GM12873 (cell line): ENCODE measurements at regions not wholly inside any gene's neighbourhood (a gene's known extent, or its start where the extent isn't known, plus 50 kb on each side); places are given as distances from the start of the nearest gene placed in this dataset.

Experiments
- CTCF ChIP-seq: IDR thresholded peaks from 2 replicates; pipeline ENCODE4 v1.5.1; 2012; ENCODE audit warnings: low read depth, mild to moderate bottlenecking, moderate library complexity, low read length, control low read depth; ENCODE audit not compliant: insufficient read depth; ENCODE audit errors: missing control alignments

GRCh38 chr9:17083258-17083657 lies 51.6 kb upstream of the CNTLN start:
- TF ChIP-seq CTCF, result no peak

- TF ChIP-seq CTCF, result no peak
Observed at GRCh38 chr9:17082343-17083064, 52.3 kb upstream of the CNTLN start.

DNA sequence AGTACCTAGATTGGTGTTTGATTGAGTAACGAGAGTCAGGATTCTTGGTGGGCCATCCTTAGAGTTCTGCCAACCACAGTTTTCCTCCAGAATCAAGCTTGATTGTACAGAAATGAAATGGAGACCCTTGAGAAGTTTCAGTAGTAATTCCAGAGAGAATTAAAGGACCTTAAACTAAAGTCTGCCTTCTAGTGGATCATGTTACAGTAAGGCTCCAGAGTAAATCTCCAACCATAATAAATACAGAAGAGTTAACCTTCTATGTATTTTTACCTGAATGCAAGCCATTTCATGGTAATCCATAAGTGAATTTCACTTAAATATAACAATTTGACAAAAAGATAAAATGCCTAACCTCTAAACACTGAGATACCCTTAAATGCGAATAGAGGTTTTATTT lies 53.0 kb upstream of the CNTLN start:
- no peak for TF ChIP-seq CTCF

- no peak for TF ChIP-seq CTCF
Observed at GRCh38 chr9:17081351-17081750, 53.5 kb upstream of the CNTLN start.

- TF ChIP-seq CTCF, result no peak
Observed at GRCh38 chr9:17075758-17076485, 58.9 kb upstream of the CNTLN start.

DNA sequence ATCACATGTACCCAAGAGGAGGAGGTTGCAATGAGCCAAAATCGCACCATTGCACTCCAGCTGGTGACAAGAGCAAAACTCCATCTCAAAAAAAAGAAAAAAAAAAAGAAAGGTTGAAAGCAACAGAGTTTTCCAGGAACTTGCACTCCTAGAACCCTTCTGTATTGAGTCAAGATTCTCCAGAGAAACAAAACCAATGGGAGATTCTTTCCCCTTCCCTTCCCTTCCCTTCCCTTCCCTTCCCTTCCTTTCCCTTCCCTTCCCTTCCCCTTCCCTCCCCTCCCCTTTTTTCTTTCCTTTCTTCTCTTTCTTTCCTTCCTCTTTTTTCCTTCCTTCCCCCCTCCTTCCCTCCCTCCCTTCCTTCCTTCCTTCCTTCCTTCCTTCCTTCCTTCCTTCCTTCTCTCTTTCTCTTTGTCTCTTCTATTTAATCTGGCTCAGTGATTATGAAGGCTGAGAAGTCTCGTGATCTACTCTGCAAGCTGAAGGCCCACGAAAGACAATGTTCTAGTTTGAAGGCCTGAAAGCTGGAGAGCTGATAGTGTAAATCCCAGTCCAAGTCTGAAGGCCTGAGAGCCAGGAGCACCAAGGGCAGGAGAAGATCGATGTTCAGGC lies 59.6 kb upstream of the CNTLN start:
- no peak for TF ChIP-seq CTCF

- TF ChIP-seq CTCF, result no peak
Observed at GRCh38 chr9:17068671-17069070, 66.2 kb upstream of the CNTLN start.
